ENCODE measurements at regions not wholly inside any gene's neighbourhood (a gene's known extent, or its start where the extent isn't known, plus 50 kb on each side); places are given as distances from the start of the nearest gene placed in this dataset.

GRCh38 chr17:79142375-79142774 is 67.8 kb downstream of the ENGASE start:
- no peak for TF ChIP-seq CTCF (IDR thresholded peaks at IDR 0.05; ENCODE audit: control insufficient read depth, extremely low read depth, insufficient read depth)
- H3K4me3 ChIP-seq (ENCODE audit: low read depth, low read length) = no peak overlapping the region
- no peak for DNase-seq (ENCODE audit: low read depth)

- H3K4me3 ChIP-seq (ENCODE audit: low read depth, low read length) = no peak overlapping the region
- no peak for DNase-seq (ENCODE audit: low read depth)
- no peak for TF ChIP-seq CTCF (IDR thresholded peaks at IDR 0.05; ENCODE audit: control insufficient read depth, extremely low read depth, insufficient read depth)
Measured at GRCh38 chr17:79141578-79142355, 67.1 kb downstream of the ENGASE start.

- H3K4me3 ChIP-seq (ENCODE audit: low read depth, low read length) = no peak overlapping the region
- TF ChIP-seq CTCF (IDR thresholded peaks at IDR 0.05; ENCODE audit: control insufficient read depth, extremely low read depth, insufficient read depth) = no peak
Measured at GRCh38 chr17:79138826-79139225, 64.2 kb downstream of the ENGASE start.

GRCh38 chr17:79137789-79138165 is 63.2 kb downstream of the ENGASE start:
- H3K4me3 ChIP-seq (ENCODE audit: low read depth, low read length) = no peak overlapping the region
- no peak for DNase-seq (ENCODE audit: low read depth)
- TF ChIP-seq CTCF (IDR thresholded peaks at IDR 0.05; ENCODE audit: control insufficient read depth, extremely low read depth, insufficient read depth) = no peak

More at GRCh38 chr17:79138826-79139225, 64.2 kb downstream of the ENGASE start:
- DNase-seq (ENCODE audit: low read depth) = no peak

GRCh38 chr17:79137015-79137788 is 62.6 kb downstream of the ENGASE start:
- no peak for TF ChIP-seq CTCF (IDR thresholded peaks at IDR 0.05; ENCODE audit: control insufficient read depth, extremely low read depth, insufficient read depth)
- no peak for DNase-seq (ENCODE audit: low read depth)
- H3K4me3 ChIP-seq (ENCODE audit: low read depth, low read length) = no peak overlapping the region

- H3K4me3 ChIP-seq (ENCODE audit: low read depth, low read length) = no peak overlapping the region
- no peak for TF ChIP-seq CTCF (IDR thresholded peaks at IDR 0.05; ENCODE audit: control insufficient read depth, extremely low read depth, insufficient read depth)
- DNase-seq (ENCODE audit: low read depth) = no peak
Measured at GRCh38 chr17:79136596-79136995, 62.0 kb downstream of the ENGASE start.

Measured in LNCaP clone FGC (cell line).